ENCODE measurements at regions not wholly inside any gene's neighbourhood (a gene's known extent, or its start where the extent isn't known, plus 50 kb on each side); places are given as distances from the start of the nearest gene placed in this dataset.

GRCh38 chr15:97259943-97260342 is 700.6 kb upstream of the ARRDC4 start:
- H3K4me3 ChIP-seq, result no peak overlapping the region
- WGBS (ENCODE audit: insufficient coverage, low coverage, missing lambda C conversion rate), result 8% methylated on average over 3 of the region's 3 CpGs
- H3K4me2 ChIP-seq (ENCODE audit: insufficient read depth, low read length), result no peak overlapping the region
- no peak for FAIRE-seq
- ATAC-seq, result no peak
- no TSS peak for BruUV-seq (replicated peaks)
- H3K27me3 ChIP-seq (ENCODE audit: control insufficient read depth in 2 of 2, insufficient read depth in 2 of 2, low read length in 2 of 2), result no peaks in the 10 kb centered on the region
- no peak overlapping the region for H2AFZ ChIP-seq (ENCODE audit: low read depth, low read length)
- no peak for TF ChIP-seq SNRNP70 (optimal IDR thresholded peaks at IDR 0.05; ENCODE audit: low read depth, low read length)
- TF ChIP-seq ZNF764 (CRISPR knock-in tag; IDR thresholded peaks at IDR 0.05; ENCODE audit: low read depth), result no peak
- no peak for TF ChIP-seq ARID2 (IDR thresholded peaks at IDR 0.05)
- no peak for TF ChIP-seq TARDBP (IDR thresholded peaks at IDR 0.05)
- TF ChIP-seq, protein P1, sequence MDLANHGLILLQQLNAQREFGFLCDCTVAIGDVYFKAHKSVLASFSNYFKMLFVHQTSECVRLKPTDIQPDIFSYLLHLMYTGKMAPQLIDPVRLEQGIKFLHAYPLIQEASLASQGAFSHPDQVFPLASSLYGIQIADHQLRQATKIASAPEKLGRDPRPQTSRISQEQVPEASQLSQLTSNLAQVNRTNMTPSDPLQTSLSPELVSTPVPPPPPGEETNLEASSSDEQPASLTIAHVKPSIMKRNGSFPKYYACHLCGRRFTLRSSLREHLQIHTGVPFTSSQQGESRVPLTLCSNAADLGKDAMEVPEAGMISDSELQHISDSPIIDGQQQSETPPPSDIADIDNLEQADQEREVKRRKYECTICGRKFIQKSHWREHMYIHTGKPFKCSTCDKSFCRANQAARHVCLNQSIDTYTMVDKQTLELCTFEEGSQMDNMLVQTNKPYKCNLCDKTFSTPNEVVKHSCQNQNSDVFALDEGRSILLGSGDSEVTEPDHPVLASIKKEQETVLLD (IDR thresholded peaks at IDR 0.05), result no peak
- TF ChIP-seq POLR3G (IDR thresholded peaks at IDR 0.05; ENCODE audit: extremely low read depth, insufficient read length, insufficient replicate concordance), result no peak
- H3K27ac ChIP-seq (ENCODE audit: extremely low read depth, low read depth, low read length), result no peak overlapping the region
- POLR2A ChIA-PET, result interaction anchor here (0.6 kb wide), 1 partner anchor 27 kb away, joined by 3 read pairs; no protein-coding TSS in a partner anchor
- in situ Hi-C loops (cut with MboI) (no loop called here), intact Hi-C loops (cut with micrococcal nuclease) (no loop called here)
- H3K9me3 ChIP-seq (replicated peaks; ENCODE audit: control insufficient read depth, insufficient read depth, low read depth, low read length), result no peaks in the 10 kb centered on the region
- no peaks in the 10 kb centered on the region for H4K20me1 ChIP-seq (replicated peaks; ENCODE audit: control insufficient read depth, insufficient read depth, low read length)
- H3K79me2 ChIP-seq (ENCODE audit: control insufficient read depth, insufficient read depth, low read length), result no peaks in the 10 kb centered on the region
- no peak overlapping the region for H3K9ac ChIP-seq (ENCODE audit: insufficient read depth in 1 of 2, low read depth in 2 of 2, low read length in 2 of 2)
- H3K9me1 ChIP-seq (ENCODE audit: control insufficient read depth, insufficient read depth, low read length), result no peaks in the 10 kb centered on the region
- CTCF ChIA-PET (ENCODE audit: low intra/inter-chr PET ratio), result no interaction called here
- no peaks in the 10 kb centered on the region for H3K36me3 ChIP-seq (ENCODE audit: control insufficient read depth, insufficient read depth, low read length)
- H3K4me1 ChIP-seq (replicated peaks in 1 of 2; ENCODE audit: control insufficient read depth in 2 of 2, insufficient read depth in 2 of 2, low read length in 2 of 2), result no peaks in the 10 kb centered on the region
- no peak for DNase-seq (ENCODE audit: extremely low read depth in 1 of 4, low spot score in 3 of 4)

DNA sequence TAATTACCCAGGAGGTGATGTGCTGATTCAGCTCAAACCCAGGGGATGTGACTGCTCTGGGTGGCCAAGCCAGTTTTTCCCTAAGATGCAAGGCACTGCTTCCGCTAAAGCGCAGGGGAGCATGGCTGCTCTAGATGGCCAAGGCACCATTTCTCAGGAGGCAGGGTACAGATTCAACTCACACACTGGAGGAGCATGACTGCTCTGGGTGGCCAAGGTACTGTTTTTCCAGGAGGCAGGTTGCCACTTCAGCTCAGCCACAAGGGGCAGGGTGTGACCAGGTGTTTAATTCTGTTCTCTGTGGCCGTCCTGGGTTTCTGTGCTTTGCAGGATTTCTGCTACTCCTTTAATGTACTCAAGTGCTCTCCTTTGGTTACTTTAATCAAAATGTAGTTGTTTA is 659.3 kb upstream of the ARRDC4 start:
- ATAC-seq (no peak), DNase-seq (ENCODE audit: extremely low read depth in 1 of 4, low spot score in 3 of 4) (no peak), FAIRE-seq (no peak)
- WGBS (ENCODE audit: insufficient coverage, low coverage, missing lambda C conversion rate), result 17% methylated on average over 3 of the region's 3 CpGs
- no TSS peak for BruUV-seq (replicated peaks)
- Histone ChIP-seq H3K4me2 (ENCODE audit: insufficient read depth, low read length) (no peak overlapping the region), H2AFZ (ENCODE audit: low read depth, low read length) (no peak overlapping the region), H3K4me3 (no peak overlapping the region), H3K27me3 (ENCODE audit: control insufficient read depth in 2 of 2, insufficient read depth in 2 of 2, low read length in 2 of 2) (no peaks in the 10 kb centered on the region), H3K4me1 (replicated peaks in 1 of 2; ENCODE audit: control insufficient read depth in 2 of 2, insufficient read depth in 2 of 2, low read length in 2 of 2) (no peaks in the 10 kb centered on the region), H3K9me3 (replicated peaks; ENCODE audit: control insufficient read depth, insufficient read depth, low read depth, low read length) (no peaks in the 10 kb centered on the region), H3K9me1 (ENCODE audit: control insufficient read depth, insufficient read depth, low read length) (no peaks in the 10 kb centered on the region), H3K79me2 (ENCODE audit: control insufficient read depth, insufficient read depth, low read length) (no peaks in the 10 kb centered on the region), H3K27ac (ENCODE audit: extremely low read depth, low read depth, low read length) (no peak overlapping the region), H3K36me3 (ENCODE audit: control insufficient read depth, insufficient read depth, low read length) (no peaks in the 10 kb centered on the region), H4K20me1 (replicated peaks; ENCODE audit: control insufficient read depth, insufficient read depth, low read length) (no peaks in the 10 kb centered on the region), H3K9ac (ENCODE audit: insufficient read depth in 1 of 2, low read depth in 2 of 2, low read length in 2 of 2) (no peak overlapping the region)
- intact Hi-C loops (cut with micrococcal nuclease), result no loop called here
- POLR2A ChIA-PET, result no interaction called here
- CTCF ChIA-PET (ENCODE audit: low intra/inter-chr PET ratio), result no interaction called here
- in situ Hi-C loops (cut with MboI), result no loop called here
- TF ChIP-seq, protein P2, sequence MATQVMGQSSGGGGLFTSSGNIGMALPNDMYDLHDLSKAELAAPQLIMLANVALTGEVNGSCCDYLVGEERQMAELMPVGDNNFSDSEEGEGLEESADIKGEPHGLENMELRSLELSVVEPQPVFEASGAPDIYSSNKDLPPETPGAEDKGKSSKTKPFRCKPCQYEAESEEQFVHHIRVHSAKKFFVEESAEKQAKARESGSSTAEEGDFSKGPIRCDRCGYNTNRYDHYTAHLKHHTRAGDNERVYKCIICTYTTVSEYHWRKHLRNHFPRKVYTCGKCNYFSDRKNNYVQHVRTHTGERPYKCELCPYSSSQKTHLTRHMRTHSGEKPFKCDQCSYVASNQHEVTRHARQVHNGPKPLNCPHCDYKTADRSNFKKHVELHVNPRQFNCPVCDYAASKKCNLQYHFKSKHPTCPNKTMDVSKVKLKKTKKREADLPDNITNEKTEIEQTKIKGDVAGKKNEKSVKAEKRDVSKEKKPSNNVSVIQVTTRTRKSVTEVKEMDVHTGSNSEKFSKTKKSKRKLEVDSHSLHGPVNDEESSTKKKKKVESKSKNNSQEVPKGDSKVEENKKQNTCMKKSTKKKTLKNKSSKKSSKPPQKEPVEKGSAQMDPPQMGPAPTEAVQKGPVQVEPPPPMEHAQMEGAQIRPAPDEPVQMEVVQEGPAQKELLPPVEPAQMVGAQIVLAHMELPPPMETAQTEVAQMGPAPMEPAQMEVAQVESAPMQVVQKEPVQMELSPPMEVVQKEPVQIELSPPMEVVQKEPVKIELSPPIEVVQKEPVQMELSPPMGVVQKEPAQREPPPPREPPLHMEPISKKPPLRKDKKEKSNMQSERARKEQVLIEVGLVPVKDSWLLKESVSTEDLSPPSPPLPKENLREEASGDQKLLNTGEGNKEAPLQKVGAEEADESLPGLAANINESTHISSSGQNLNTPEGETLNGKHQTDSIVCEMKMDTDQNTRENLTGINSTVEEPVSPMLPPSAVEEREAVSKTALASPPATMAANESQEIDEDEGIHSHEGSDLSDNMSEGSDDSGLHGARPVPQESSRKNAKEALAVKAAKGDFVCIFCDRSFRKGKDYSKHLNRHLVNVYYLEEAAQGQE (IDR thresholded peaks at IDR 0.05; ENCODE audit: borderline replicate concordance), result no peak
- TF ChIP-seq, protein P2 (CRISPR knock-in tag; IDR thresholded peaks at IDR 0.05; ENCODE audit: low read depth), result no peak

Measured in K562 (cell line).